GM19467 (cell line): ENCODE measurements at regions not wholly inside any gene's neighbourhood (a gene's known extent, or its start where the extent isn't known, plus 50 kb on each side); places are given as distances from the start of the nearest gene placed in this dataset.

Experiments
- ATAC-seq: cut with Tn5 transposase; IDR thresholded peaks from one replicate; pipeline ENCODE4 v1.9.1; 2021; ENCODE audit warnings: mild to moderate bottlenecking, moderate library complexity; ENCODE audit not compliant: unreplicated experiment

DNA sequence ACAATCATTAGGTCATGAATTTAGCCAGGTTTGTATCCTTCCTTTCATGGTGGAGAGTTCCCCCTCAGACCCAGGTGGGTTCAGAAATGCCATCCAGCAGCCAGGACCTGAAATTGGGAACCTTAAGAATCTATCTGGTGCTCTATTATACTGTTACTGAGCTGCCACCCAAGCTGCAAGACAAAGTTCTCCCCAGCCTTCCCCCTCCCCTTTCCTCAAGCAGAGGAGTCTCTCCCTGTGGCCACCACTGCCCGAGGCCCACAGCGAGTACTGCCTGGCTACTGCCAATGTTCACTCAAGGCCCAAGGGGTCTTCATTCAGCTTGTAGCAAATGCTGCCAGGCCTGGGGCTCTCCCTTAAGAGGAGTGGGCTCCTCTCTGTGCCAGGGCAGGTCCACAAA is 133.8 kb downstream of the TMEM38B start:
- ATAC-seq = no peak

DNA sequence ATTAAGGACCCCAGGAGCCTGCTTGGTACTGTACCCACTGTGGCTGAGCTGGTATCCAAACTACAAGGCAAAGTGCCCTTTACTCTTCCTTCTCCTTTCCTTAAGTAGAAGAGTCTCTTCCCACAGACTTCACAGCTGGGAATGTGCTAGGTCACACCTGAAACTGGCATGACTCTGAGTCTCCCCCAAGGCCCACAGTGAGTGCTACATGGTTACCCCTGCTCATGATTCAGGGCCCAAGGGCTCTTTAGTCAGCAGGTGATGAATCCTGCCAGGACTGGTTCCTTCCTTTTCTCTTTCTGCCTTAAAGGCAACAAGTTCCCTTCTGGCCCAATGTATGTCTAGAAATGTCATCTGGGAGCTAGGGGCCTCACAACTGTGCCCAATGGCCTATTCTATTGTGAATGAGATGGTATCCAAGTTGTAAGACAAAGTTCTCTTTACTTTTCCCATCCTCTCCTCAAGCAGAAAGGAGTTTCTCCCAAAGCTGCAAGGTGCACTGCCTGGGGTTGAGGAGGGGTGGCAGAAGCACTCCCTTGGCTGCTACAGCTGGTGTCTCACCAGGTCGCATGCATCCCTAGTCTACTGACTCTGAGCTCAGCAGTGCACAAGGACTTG is 134.4 kb downstream of the TMEM38B start:
- ATAC-seq = no peak

DNA sequence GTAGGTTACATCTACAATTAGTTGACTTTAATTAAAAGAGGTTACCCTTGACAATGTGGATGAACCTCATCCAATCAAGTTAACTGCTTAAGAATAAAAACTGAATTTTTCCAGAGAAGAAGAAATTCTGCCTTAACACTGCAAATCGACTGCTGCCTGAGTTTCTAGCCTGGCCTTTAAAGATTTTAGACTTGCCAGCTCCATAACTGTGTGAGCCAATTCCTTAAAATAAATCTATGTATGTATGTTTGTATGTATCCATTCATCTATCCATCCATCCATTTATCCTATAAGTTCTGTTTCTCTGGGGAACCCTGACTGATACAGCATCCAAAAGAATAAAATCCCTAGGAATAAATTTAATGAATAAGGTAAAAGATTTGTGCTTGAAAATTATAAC is 136.1 kb downstream of the TMEM38B start:
- no peak for ATAC-seq

GRCh38 chr9:105832096-105832710 is 137.9 kb downstream of the TMEM38B start:
- no peak for ATAC-seq

DNA sequence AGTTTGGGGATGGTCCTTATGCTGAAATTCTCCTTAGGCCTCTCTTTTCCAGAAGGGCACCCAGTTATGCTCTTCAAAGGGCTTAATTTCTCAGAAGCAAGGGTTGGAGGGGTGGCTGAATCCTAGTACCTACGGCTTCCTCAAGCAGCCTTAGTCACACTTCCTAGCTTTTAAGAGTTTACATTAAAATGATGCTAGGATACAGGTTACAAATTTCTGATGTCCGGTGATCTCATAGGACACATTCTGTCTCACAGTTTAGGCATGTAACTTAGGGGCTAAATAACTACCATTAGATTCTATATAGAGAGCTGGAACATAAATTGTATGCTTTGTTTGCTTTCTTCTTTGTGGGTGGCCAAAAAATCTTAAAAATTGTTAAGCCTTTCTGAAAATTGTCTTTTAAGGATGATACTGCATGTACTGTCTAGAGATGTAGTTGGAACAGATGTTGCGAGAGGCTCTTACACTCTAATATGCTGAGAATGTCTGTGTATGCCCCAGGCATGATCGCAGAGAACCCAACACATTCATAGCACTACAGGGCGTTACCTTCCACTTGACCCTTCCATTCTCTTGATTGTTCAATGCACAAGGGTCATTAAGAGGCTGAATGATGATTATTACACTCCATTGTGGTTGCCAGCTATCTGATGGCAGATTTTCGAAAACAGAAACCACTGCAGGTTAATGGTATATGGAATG is 139.1 kb downstream of the TMEM38B start:
- ATAC-seq = no peak

DNA sequence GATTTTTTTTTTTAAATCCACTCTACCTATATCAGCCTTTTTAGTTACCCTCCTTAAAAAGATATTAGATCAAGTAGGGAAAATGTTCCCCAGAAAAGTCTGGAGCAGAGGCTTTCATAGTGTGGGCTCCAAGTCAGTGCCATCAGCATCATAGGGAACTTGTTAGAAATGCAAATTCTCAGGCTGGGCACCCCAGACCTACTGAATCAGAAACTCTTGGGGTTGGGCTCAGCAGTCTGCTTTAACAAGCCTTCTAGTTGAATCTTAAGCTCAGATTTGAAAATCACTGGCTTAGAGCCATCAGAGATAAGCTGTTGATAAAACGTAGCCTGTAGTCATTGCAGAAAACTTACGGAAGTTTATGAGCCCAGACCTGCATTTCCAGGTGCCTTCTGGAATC is 140.1 kb downstream of the TMEM38B start:
- ATAC-seq = no peak

DNA sequence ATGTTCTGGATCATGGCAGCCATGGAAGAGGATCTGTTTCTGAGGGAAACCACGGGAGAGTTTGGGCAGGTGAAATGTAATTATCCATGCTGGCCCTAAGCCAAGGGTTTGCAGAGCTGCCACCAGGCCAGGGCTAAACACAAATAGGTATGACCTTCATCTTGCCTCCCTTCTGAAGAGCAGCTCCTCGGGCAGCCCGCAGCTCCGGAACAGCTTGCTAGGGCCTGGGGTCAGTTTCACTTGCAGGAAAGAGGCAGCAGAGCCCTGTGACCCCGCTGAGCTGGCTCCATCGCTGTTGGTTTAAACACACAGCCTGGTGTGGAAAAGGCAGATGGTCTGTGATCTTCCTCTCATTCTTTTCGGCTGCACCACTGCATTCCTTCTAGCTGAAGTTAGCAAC is 141.4 kb downstream of the TMEM38B start:
- ATAC-seq = no peak

- no peak for ATAC-seq
Measured at GRCh38 chr9:105836936-105837660, 142.8 kb downstream of the TMEM38B start.

DNA sequence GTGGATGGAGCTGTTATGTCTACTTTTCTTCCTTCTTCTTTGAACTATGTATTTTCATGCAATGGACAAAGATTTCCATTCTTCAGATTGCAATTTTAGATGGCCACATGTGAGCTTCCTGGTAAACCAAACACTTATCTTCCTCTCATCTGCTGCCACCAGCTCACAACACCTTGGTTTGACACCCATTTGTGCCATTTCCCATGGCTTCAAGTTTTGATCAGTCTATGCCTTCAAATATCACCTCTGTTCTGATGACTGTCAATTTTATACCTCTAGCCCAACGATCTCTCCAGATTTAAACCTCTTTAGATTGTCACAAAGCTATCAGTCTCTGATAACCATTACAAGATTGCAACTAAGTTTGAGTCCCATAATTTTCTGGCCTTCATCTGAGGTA is 147.2 kb downstream of the TMEM38B start:
- ATAC-seq = no peak

DNA sequence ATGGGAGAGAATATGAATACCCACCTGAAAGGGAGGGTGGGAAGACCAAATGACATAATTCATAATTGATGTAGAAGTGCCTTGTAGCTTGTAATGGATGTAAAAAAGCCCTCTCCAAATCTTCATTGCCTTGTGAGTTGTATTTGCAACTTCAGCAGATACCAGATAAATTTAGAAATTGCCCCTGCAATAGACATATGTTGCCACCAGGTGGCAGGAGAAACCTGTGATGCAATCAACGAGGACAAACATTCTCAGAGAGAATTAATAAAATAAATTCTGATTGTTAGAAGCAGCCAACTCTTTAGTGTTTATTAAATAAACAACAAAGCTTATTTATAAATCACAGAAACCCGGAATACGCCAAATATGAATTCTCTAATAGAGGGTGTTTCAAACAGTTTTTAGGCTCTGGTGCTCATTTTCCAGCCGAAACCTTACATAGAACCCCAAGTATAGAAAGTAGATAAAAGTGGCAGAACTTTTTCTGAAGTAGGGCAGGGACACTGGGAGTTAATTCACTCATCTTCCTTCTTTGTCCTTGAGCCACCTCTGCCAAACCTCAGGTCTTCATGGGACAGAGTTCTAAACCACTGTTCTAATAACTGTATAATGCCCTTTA is 147.8 kb downstream of the TMEM38B start:
- no peak for ATAC-seq

GRCh38 chr9:105846825-105847224 is 152.5 kb downstream of the TMEM38B start:
- no peak for ATAC-seq

DNA sequence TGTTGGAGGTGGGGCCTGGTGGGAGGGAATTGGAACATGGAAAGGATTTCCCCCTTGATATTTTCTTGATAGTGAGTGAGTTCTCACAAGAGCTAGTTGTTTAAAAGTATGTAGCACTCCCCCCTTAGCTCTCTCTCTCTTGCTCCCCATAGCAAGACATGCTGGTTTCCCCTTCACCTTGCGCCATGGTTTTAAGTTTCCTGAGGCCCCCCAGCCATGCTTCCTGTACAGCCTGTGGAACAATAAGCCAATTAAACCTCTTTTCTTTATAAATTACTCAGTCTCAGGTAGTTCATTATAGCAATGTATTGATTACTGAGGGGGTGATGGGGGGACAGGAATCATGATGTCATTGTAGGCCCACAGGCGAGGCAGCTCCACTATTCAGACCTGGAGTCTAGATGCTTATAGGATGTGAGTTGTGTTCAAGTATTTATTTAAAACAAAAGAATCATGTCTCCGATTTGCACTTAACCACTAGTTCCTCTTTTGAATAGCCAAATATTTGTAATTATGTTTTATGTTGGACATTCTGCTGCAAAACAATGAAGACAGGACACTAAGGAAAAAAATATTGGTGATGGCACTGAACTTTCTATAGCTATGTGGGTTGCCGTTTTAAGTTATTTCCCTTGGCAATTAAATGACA is 156.6 kb downstream of the TMEM38B start:
- ATAC-seq = no peak

GRCh38 chr9:105854026-105854782 is 159.9 kb downstream of the TMEM38B start:
- ATAC-seq = no peak

- ATAC-seq = no peak
Measured at GRCh38 chr9:105854783-105855724, 160.7 kb downstream of the TMEM38B start.

DNA sequence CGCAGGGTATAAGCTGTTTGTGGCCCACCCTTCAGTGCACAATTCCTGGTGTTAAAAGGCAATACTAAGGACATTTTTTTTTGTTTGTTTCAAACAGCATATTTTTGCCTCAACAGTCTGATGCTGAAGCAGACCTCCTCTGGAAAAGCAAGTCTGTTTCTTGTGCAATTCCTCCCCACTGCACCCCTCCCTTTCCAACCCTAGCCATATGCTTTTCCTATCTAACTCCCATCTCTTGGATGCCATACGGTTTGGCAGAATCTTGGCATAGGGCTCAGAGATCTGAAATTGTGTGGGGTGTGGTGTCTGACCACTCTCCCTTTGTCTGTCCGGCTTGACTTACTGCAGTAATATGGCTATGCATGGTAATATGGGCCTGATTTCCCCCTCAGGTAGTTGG is 161.6 kb downstream of the TMEM38B start:
- no peak for ATAC-seq

GRCh38 chr9:105858006-105858690 is 163.8 kb downstream of the TMEM38B start:
- peak; percentile 76 for ATAC-seq

GRCh38 chr9:105858877-105859276 is 164.5 kb downstream of the TMEM38B start:
- no peak for ATAC-seq

- ATAC-seq = no peak
Measured at GRCh38 chr9:105859428-105860091, 165.2 kb downstream of the TMEM38B start.
